Lower lobe of right lung (tissue), 2 donors: ENCODE measurements at regions not wholly inside any gene's neighbourhood (a gene's known extent, or its start where the extent isn't known, plus 50 kb on each side); places are given as distances from the start of the nearest gene placed in this dataset.

Experiments used
- ATAC-seq, 2 donors: fragments of 200-7000 bp; cut with Tn5 transposase; one replicate each; pipeline ENCODE4 v1.9.1; 2020 to 2022; ENCODE audit warnings: mild to moderate bottlenecking in 2 of 2, moderate library complexity in 2 of 2
- DNase-seq: peaks from one replicate; pipeline ENCODE4 v3.0.0-alpha.2; 2020
- H3K27ac ChIP-seq: fragments of 200-600 bp; one replicate; pipeline ENCODE4 v1.8.0; 2022
- H3K27me3 ChIP-seq: fragments of 200-600 bp; one replicate; pipeline ENCODE4 v1.8.0; 2022; ENCODE audit warnings: low read depth
- H3K36me3 ChIP-seq: fragments of 200-600 bp; one replicate; pipeline ENCODE4 v1.8.0; 2022; ENCODE audit warnings: mild to moderate bottlenecking
- H3K4me1 ChIP-seq: fragments of 200-600 bp; one replicate; pipeline ENCODE4 v1.8.0; 2022
- H3K4me3 ChIP-seq: fragments of 200-600 bp; one replicate; pipeline ENCODE4 v1.8.0; 2022; ENCODE audit warnings: mild to moderate bottlenecking
- H3K9me3 ChIP-seq: fragments of 200-600 bp; one replicate; pipeline ENCODE4 v1.8.0; 2022
- CTCF ChIP-seq: fragments of 200-600 bp; IDR thresholded peaks from one replicate; pipeline ENCODE4 v1.8.0; 2022; ENCODE audit warnings: antibody characterized with exemption, mild to moderate bottlenecking
- intact Hi-C: fragments of 100-400 bp; cut with DNase I; formaldehyde crosslinking; loops from one replicate; pipeline ENCODE4 v1.11.0; 2022
- donor health status: DM: no; HTN: yes; CAD: no; lungs with severe emphysema.

DNA sequence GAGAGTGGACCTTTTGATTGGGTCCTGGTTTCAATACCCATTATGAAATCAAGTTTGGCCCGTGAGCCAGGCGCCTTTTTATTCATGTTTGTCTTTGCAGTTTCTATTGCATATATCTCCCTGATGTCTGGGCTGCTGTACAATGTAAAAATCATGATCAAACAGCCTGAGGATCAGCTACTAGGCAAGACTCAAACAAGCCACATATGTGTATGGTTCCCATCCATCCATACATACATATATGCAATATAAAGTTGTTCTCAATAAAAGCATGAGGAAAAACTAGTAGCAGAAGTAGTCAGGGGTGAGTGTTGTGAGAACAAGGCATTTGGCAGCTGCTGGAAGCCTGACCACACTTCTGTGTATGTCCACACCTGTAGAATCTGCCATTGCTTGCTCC is 562.4 kb upstream of the USP24 start:
- DNase-seq (no peak), ATAC-seq (no peak)
- H3K36me3 ChIP-seq: no peaks in the 10 kb centered on the region
- intact Hi-C loops: no loop called here
- no peaks in the 10 kb centered on the region for H3K4me1 ChIP-seq
- no peaks in the 10 kb centered on the region for H3K9me3 ChIP-seq
- no peak overlapping the region for H3K27ac ChIP-seq
- TF ChIP-seq CTCF: no peak
- no peaks in the 10 kb centered on the region for H3K27me3 ChIP-seq
- H3K4me3 ChIP-seq: no peak overlapping the region

DNA sequence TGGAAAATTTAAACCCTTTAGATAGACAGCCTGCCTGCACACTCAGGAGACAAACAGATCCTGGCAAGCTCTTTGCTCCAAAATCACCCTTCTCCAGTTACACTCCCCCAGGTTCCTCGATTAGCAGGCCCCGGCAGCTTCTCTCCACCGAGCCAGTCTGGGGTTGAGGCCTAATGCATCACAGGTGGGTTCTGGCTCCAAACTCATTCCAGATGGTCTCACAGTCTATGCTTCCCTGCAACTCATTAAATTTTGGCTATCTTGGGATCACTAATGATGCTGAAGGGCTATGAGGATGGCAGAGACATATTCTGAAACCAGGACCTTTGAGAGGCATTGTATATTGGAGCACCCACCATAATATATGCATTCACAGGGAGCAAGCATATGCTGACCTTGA is 559.8 kb upstream of the USP24 start:
- DNase-seq: no peak
- Histone ChIP-seq H3K36me3 (no peaks in the 10 kb centered on the region), H3K27me3 (no peaks in the 10 kb centered on the region), H3K4me1 (no peaks in the 10 kb centered on the region), H3K4me3 (no peak overlapping the region), H3K9me3 (no peaks in the 10 kb centered on the region), H3K27ac (no peak overlapping the region)
- intact Hi-C loops: no loop called here
- no peak for ATAC-seq
- TF ChIP-seq CTCF: no peak

DNA sequence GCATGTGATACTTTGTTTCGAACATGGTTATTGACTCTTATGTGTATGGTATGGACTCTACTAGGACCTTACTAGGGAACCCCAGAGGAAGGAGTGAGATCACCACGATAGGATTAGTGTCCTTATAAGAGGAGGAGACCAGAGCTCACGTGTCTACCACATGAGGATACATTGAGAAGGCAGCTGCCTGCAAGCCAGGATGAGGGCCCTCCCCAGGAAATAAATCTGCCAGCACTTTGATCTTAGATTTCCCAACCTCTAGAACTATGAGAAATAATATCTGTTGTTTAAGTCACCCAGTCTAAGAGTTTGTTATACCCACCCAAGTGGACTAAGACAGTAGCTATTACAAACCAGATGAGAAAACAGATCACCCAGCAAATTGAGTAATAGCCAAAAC is 559.3 kb upstream of the USP24 start:
- intact Hi-C loops: no loop called here
- Histone ChIP-seq H3K4me3 (no peak overlapping the region), H3K27ac (no peak overlapping the region), H3K36me3 (no peaks in the 10 kb centered on the region), H3K4me1 (no peaks in the 10 kb centered on the region), H3K27me3 (no peaks in the 10 kb centered on the region), H3K9me3 (no peaks in the 10 kb centered on the region)
- DNase-seq: no peak
- ATAC-seq: no peak
- TF ChIP-seq CTCF: no peak

DNA sequence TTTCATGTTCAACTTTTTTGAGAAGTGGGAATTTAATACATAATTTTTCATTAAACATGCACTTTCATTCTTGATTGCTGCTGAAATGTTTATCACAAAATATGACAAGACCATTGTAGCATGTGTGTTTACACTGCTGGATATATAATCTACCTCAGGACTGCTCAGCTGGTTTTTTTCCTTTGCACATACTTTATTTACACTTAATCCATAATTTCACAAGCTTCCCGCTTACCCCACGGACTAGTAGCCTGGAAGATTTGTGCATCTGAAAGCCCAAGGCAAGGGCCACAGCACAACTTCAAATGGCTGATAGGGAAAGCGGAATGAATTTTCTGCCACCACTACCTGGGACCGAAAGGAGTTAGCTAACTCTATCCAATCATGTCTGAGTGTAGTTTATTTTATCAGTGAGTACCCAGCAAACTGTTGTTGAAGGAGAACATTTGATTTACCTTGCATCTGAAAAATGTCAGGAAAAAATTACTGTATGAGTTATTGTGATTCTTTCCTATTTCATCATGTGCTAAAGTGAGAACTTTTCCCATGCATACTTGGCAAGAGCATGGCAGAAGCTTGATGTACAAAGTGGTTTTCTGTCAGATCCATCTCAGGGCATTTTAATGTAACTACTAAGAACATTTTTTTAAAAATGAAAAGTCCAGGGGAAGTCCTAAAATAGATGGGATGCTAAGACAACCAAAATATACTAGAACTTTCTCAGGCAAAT is 558.2 kb upstream of the USP24 start:
- H3K36me3 ChIP-seq: no peaks in the 10 kb centered on the region
- no peaks in the 10 kb centered on the region for H3K4me1 ChIP-seq
- no peaks in the 10 kb centered on the region for H3K27me3 ChIP-seq
- no peaks in the 10 kb centered on the region for H3K9me3 ChIP-seq
- H3K27ac ChIP-seq: no peak overlapping the region
- H3K4me3 ChIP-seq: no peak overlapping the region
- ATAC-seq: no peak
- intact Hi-C loops: no loop called here
- no peak for TF ChIP-seq CTCF
- DNase-seq: no peak

DNA sequence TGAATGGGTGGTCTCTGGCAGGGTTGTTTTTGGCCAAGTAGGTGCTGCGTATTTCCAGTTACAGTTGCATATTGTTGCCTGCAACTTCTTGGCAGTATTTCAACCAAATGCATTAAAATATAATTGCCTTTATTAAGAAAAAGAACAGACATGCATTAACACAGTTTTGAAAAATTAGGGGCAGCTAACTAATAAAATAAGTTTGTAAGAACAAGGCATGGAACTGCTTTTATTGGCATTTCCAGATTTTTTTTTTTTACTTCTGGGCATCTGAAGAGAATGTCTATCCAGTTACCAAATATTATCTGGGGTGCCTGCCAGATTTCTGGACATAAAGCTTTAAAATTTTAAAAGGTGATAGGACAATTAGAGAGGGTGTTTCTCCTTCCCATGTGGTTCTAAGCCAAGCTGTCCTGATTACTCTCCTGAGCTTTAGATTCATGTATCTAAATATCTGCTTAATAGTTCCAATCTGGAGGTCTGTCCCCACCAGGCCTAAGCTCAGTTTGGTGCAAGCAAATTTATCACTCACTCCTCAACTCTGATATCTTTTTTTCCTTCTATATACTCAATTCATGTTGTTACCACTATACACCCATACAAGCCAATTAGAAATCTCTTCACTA is 553.3 kb upstream of the USP24 start:
- Histone ChIP-seq H3K27me3 (no peaks in the 10 kb centered on the region), H3K36me3 (no peaks in the 10 kb centered on the region), H3K9me3 (no peaks in the 10 kb centered on the region), H3K4me3 (no peak overlapping the region), H3K4me1 (no peaks in the 10 kb centered on the region), H3K27ac (no peak overlapping the region)
- intact Hi-C loops: no loop called here
- ATAC-seq: no peak
- no peak for DNase-seq
- no peak for TF ChIP-seq CTCF
